ENCODE measurements at regions not wholly inside any gene's neighbourhood (a gene's known extent, or its start where the extent isn't known, plus 50 kb on each side); places are given as distances from the start of the nearest gene placed in this dataset.
A peak's percentile ranks its signal among the peaks of the same experiment; 100 is the strongest.

DNA sequence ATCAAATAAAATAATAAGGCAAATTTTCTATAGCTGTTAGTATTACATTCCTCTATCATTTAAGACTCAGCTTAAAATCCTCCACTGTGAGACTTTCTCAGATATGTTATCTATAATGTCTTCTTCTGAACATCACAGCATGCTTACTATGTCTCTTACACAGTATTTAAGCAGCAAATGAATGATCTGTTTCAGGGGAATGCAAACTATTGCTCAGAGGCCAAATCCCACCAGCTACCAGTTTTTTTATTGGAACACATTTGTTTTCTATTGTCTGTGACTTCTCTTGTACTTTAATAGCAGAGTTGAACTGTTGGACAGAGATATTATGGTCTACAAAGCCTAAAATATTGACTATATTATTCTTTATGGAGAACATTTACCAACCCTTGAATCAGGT lies 59.6 kb downstream of the C3orf38 start:
- DNase-seq = no peak

DNA sequence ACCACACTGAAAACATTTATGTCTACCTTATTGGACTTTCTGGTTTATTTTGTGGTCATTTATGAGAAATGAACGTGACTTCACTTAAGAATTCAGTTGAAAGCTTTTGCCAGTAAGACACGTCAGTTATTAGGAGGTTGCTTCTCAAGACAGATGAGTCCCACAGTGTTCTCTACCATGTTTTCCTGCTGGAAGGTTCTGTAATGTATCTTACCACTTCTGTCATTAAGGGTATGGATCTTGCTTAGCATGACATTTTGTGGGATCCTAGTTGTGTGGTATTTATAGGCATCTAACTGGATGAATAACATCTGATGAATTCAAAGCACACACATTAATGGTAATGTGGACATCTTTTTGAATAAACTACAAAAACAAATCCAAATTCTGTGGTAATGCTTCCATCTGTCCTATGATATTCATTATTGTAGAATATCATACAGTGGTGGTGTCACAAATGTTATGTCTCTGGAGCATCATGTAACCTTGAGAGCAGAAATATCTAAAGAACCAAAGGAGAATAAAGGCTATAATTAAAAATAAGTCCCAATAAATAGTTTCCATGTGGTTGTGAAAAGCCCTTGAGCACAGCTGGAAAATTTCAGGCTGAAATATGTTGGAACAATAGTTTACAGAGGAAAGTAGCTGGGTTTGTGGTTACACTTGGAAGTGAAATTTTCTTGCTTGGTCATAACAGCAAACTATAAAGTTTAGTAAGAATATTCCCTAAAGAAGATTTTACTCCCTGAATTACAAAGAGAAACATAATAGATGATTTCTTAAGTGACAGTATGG lies 61.5 kb downstream of the C3orf38 start:
- no peak for DNase-seq

DNA sequence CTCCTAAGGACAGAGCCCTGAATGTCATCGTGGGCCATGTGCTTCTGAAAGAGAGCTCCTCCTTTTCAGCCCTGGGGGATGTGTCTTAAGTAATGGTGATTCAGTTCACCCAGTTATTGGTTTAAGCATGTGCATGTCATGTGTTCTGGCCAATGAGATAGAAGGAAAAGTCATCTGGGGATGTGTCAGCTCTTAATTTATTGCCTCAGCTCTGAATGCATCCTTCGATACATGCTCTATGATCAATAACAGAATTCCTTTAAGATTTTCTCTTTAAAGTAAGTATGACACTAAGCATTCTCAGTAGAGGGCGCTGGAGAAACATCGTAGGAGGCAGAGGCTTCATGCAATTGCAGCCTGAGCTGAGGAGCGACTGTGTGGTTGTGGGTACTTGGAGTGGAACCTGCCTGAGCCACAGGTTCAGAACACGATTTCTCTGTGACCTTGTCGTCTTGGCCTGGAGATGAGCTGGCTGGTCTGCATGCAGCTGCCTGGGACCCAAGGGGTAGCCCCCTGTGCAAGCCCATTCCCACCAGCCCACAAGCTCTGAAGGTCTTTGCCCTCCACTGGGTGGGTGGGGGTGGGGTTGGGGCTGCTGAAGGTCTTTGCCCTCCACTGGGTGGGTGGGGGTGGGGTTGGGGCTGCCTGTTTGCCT lies 69.5 kb downstream of the C3orf38 start:
- DNase-seq = peak in 2 of 5 experiments; percentile 3 to 67

DNA sequence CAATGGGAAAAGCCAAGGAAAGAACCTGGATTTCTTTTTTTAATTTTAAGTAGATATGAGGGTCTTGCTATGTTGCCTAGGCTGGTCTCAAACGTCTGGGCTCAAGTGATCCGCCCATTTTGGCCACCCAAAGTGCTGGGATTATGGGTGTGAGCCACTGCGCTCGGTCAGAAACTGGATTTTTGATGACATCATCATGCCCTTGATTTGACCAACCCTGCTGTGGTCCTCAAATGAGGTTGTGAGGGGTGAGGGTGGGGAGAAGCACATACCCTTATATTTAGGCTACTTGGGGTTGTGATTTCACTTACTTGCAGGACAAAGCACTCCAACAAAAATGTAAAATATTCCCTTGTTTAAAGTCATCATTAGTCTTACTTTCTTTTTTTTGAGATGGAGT lies 70.4 kb downstream of the C3orf38 start:
- DNase-seq = no peak

DNA sequence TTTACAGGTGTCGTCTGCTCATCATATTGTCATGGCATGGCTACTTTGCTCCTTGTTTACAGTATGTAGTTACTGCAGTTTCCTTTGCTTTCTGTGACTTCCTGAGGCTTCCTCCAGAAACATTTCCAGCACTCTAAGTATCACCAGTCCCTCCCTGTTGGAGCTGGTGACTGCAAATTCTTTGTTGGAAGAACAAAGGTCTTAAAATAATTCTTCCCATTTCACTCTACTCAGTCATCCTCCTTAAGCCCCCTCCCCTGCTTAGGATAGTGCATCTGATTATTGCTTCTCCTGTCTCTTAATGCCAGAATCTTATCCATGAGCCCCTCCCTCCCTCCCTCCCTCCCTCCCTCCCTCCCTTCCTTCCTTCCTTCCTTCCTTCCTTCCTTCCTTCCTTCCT lies 72.0 kb downstream of the C3orf38 start:
- no peak for DNase-seq

GRCh38 chr3:88222343-88222742 lies 72.6 kb downstream of the C3orf38 start:
- no peak for DNase-seq

DNA sequence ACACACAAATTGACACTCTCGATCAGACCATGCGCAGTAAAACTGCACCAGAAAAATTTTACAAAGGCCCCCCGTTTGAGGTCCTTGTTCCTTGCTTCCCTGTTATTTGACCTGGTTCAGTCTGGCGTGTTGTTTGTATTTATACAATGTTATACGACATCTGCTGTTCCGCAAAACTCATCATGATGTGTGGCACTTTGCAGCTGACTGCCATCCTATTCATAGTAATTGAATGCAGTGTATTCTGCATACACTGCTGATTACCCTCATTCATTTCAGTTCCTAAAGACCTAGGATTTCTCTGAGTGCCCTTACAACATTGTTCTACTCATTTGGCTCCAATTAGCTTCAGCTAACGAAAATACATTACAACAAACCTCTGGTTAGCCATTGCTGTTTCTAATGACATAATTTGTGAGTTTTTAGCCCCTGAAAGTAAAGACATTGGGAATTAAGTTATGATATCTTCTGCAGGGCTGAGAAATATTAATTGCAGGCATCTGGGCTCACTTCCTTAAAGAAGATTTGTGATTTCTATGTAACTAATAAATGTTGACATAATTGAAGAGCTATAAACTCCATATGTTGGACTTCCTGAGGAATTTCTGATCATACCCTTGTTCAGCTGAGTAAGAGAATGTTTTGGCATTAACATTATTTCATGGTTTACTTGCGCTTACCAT lies 75.7 kb downstream of the C3orf38 start:
- no peak for DNase-seq

- no peak for DNase-seq
These were observed 77.2 kb downstream of the C3orf38 start for GRCh38 chr3:88226910-88227309.

- DNase-seq = no peak
These were observed 80.9 kb downstream of the C3orf38 start for GRCh38 chr3:88230638-88231037.

DNA sequence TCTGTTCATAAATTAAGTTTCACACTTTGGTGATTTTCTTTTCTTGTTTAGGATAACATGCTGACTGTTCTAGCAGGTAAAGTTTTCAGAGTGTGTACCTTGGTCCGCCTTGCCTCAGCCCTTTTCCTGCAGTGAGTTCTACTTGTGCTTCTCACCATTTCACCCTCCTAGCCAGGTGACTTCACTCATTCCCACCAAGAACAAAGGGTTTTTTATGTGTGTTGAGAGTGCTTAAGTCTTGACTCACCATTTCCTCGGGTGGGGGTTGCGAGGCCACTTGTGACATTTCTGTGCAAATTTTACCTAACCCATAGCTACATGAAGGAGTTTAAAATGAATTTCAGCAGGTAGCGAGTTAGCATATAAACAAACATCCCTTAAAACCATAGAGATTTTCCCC lies 81.4 kb downstream of the C3orf38 start:
- no peak for DNase-seq

DNA sequence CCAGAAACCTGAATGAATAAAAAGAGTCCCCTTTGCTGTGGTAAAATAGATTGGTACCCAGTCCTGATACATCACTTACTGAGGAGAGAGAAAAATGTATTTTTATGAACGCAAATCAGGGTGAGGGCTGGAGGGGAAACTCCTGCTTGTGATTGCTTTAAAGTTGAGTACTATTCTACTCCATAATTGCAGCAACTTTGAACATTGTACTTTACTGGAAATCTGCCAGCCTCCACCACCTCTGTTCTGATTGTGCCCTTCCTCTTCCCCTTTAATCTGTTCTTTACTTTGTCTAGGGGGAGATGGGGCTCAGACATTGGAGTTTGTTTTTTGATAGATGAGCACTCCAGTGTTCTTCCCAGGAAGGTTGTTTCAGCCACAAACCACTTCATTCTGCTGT lies 81.9 kb downstream of the C3orf38 start:
- DNase-seq = no peak

- DNase-seq = no peak
These were observed 85.3 kb downstream of the C3orf38 start for GRCh38 chr3:88235102-88235501.

- no peak for DNase-seq
These were observed 90.1 kb downstream of the C3orf38 start for GRCh38 chr3:88239870-88240269.

DNA sequence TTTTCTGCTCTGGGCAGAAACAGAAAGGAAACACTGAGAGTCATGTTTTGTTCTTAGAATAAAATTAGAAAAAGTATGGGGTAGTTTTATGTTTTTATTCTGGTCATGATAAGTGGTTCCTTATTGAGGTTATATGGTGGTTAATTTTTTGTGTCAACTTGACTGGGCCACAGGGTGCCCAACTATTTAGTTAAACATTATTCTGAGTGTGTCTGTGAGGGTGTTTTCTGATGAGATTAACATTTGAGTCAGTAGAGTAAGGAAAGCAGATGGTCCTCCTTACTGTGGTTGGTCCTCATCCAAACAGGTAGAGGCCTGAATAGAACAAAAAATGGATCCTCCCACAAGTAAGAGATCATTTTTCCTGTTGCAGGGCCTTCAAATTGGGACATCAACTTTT lies 98.9 kb downstream of the C3orf38 start:
- DNase-seq = no peak

DNA sequence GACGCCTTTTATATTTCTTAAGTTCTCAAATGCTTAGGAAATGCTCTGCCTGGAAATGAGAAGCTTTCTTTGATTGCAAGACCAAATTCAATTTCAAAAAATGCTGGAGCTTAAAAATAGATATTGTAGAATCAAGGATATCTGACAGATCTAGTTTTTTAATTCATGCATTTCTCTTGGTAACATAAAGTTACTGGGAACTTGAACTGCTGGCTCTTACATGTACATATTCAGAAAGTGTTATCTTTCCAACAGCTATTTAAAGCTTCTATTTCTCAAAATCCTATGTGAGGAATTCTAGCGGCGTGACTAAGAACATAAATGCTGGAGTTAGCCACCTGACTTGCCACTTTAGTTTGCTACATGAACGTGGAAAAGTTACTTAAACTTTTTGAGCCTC lies 109.3 kb downstream of the C3orf38 start:
- no peak for DNase-seq

DNA sequence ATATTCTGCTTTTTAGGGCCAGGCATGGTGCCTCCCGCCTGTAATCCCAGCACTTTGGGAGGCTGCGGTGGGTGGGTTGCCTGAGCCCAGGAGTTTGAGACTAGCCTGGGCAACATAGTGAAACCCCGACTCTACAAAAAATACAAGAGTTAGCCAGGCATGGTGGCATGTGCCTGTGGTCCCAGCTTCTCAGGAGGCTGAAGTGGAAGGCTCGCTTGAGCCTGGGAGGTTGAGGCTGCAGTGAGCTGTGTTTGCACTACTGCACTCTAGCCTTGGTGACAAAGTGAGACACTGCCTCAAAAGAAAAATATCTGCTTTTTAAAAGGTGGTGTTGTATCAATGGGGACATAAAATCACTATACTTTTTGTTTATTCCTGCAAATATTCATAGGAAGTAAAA lies 112.8 kb downstream of the C3orf38 start:
- DNase-seq = no peak

DNA sequence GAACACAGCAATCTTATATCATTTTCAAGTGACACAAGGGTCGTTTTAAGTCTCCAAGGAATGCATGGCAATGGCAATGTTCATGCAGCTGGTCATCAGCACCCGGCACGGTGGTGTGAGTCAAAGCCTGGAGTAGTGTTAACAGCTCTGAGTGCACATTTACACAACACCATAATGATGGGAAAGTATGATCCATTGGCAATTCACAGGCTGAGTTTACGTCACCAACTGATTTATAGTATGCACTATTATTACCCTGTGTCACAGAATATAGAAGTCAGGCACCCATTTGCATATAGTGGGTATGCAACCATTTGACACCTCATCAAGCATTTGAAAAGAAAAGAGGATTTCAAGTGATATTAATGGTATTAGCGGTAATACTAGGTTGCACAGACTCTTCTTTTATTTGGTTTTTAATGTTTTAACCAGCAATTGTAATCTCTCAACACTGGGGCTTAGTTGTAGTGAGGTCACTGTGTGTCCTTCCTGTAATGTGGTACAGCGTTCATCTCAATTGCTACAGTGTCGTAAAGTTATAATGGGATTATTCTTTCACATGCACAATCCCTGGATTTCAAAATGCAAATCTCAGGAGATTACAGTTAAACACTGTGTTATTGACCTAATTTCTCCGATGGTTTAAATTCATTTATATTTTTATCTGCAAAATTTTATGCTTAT lies 113.8 kb downstream of the C3orf38 start:
- no peak for DNase-seq

DNA sequence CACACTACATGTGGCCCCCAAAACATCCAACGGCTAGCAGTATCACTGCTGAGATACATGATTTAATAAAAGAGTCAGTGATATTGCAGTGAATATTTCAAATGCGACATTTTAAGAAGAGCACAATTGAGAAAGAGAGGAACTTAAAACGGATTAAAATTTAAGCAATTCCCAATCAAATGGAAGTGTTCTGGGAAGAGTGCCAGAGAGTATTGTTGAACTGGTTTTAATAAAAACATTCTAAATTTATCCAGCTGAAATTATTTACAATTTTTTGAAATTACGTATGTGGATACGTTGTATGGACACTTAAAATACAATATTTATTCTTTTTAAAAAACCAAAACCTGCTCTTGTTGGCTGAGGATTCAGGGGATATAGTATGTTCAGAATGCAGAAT lies 117.7 kb downstream of the C3orf38 start:
- no peak for DNase-seq

GRCh38 chr3:88267847-88268246 lies 118.1 kb downstream of the C3orf38 start:
- DNase-seq = no peak

GRCh38 chr3:88280326-88280725 lies 130.6 kb downstream of the C3orf38 start:
- no peak for DNase-seq

DNA sequence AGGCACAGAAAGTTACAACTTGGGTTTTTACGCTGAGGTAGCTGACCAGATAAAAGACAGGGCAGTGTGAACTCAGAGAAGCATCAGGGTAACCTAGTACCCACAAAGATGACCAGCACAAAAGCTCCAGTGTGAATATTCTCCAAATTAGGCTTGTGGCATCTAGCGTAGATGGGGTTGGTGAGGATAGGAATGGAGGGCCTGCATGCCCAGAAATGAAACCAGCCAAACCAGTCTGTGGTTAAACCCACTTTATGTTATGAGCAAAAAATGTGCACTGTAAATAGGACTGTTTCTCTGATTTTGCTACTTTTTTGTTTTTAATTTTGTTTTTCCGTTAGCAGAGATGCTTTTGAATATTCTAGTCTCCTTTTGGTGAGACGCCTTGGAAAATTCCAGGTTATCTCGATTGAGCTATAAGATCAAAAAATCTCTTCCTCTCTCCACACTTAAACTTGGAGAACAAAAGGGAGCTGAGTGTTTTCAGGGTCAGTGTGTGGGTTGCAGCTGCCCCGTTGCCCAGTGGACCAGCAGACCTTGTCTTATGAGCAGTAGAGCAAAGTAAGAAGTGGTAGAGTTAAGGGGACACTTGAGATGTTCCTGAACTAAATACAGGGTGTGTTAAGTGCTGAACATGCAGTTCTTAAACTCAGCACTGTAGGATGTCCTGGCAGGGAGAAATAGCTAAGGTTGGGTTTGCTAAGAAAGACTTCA lies 132.9 kb downstream of the C3orf38 start:
- no peak for DNase-seq

GRCh38 chr3:88283242-88283592 lies 133.5 kb downstream of the C3orf38 start:
- DNase-seq = no peak

DNA sequence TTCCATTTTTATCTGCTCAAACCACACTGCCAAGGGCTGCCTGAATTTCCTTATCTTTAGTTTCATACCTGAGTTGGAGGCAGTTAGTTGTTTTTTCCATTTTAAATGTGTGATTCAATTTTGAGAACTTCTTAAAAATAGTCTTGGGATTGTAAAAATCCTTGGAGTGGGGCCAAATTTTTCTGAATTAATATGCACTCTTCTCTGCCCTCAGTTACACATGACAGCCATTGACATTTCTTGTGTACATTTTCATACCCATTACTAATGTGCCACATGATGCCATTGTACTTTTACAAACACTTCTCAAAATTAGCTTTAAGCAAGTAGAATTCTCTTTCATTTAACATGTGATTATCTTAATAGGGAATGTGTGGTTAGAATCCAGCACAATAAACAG lies 141.7 kb downstream of the C3orf38 start:
- no peak for DNase-seq

All from T-helper 2 cell (primary cell).